ENCODE measurements at regions not wholly inside any gene's neighbourhood (a gene's known extent, or its start where the extent isn't known, plus 50 kb on each side); places are given as distances from the start of the nearest gene placed in this dataset.

DNA sequence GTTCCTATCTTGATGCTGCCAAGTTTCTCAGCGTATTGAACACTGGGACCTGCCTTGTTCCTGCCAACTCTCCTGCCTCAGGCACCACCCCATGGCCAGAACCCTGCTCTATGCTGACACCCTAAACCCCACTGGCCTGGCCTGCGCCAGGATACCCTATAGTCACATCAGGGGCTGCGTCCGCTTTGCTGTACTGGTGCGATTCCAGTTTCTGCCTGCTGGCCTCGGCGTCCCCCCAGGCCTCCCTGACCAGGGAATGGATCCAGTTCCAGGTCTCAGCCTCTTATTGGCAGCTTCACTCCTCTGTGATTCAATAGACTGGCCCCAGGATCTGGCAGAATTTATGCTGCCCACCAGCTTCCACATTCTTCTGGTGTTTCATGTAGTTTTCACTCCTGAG is 55.0 kb downstream of the GPR6 start:
- TF ChIP-seq, protein P1, sequence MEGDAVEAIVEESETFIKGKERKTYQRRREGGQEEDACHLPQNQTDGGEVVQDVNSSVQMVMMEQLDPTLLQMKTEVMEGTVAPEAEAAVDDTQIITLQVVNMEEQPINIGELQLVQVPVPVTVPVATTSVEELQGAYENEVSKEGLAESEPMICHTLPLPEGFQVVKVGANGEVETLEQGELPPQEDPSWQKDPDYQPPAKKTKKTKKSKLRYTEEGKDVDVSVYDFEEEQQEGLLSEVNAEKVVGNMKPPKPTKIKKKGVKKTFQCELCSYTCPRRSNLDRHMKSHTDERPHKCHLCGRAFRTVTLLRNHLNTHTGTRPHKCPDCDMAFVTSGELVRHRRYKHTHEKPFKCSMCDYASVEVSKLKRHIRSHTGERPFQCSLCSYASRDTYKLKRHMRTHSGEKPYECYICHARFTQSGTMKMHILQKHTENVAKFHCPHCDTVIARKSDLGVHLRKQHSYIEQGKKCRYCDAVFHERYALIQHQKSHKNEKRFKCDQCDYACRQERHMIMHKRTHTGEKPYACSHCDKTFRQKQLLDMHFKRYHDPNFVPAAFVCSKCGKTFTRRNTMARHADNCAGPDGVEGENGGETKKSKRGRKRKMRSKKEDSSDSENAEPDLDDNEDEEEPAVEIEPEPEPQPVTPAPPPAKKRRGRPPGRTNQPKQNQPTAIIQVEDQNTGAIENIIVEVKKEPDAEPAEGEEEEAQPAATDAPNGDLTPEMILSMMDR (IDR thresholded peaks at IDR 0.05; ENCODE audit: control extremely low read depth, extremely low read depth, low read depth, missing control alignments): no peak
- DNase-seq (ENCODE audit: extremely low spot score): no peak
- ChIA-PET POLR2A (no interaction called here), CTCF (no interaction called here)

DNA sequence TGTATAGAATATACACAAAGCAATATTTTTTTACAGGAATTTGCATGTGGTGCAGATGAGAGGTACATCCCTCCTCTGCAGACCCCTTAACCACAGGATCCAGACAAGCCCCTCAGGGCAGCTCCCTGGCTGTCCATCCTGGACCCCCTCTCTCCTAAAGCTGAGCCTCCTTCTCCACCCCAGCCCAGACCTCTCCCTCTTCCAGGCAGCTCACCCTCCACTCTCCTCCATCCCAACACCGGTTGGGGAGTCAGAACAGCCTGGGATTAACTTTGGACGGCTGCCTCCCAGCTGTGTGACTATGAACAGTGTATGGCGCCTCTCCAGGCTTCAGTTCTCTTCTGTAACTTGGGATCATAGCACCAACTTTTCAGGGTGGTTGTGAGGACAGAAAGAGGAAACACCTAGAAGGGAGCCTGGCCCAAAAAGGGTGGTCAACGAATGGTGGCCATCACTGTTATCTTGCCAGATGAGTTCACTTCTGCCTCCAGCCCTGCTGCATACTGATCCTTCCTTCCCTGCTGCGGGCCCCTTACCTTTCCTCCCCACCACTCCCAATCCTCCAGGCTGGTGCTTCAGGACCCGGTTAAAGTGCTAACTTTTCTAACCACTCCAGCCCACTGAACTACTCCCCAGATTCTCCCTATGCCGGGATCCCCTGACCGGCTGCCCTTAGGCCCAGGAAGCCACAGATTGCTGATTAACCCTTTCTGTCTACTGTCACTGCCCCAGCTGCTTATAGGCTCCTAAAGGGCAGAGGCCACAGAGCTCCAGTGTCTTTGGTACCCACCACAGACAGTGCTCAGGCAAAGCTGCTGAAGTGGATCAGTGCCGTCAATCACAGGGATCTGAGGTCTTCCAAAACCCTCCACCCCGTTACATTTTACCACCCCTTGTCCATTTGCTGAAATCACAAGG is 55.9 kb downstream of the GPR6 start:
- ChIA-PET POLR2A (no interaction called here), CTCF (interaction anchor here (12.3 kb wide), 1 partner anchor 333 kb away, joined by 298 read pairs; no protein-coding TSS in a partner anchor)
- no peak for DNase-seq (ENCODE audit: extremely low spot score)
- TF ChIP-seq, protein P1 (IDR thresholded peaks at IDR 0.05; ENCODE audit: control extremely low read depth, extremely low read depth, low read depth, missing control alignments): no peak

DNA sequence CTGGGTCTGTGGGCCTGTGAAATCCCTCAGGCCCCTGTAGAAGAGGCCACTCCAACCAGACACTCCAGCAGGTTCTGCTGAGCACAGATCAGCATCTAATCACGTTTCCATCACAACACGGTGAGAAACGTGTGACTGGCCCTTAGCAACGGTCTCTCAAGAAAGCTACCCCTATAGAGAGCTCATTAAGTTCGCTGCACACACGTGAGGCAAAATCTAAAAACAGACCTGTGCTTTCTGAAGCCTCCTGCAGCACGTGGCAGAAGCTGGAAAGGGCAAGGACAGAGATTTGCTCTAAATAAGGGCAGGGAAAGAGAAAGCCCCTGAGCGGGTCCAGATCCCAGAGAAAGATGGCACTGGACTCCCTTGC is 56.5 kb downstream of the GPR6 start:
- TF ChIP-seq, protein P1 (IDR thresholded peaks at IDR 0.05; ENCODE audit: control extremely low read depth, extremely low read depth, low read depth, missing control alignments): no peak
- no peak for DNase-seq (ENCODE audit: extremely low spot score)
- POLR2A ChIA-PET: no interaction called here
- CTCF ChIA-PET: interaction anchor here (12.3 kb wide), 1 partner anchor 334 kb away, joined by 298 read pairs; no protein-coding TSS in a partner anchor

DNA sequence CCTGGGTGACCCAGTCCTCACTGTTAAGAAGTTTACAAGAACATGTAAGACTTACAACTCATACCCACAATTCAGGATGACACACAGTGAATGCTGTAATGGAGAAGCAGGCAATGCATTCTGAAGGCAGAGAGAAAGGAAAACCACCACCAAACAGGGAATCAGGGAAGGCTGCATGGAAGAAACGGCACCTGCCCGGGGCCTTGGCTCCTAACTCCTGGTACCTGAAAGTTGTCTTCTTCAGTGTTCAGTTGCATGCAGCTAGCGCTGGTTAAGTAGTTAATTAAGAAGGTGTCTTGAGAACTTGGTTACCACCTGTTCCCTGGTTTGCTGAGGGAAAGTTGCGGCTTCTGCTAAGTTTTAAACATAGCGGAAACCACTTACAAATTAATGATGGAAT is 57.2 kb downstream of the GPR6 start:
- ChIA-PET POLR2A (no interaction called here), CTCF (interaction anchor here (12.3 kb wide), 1 partner anchor 334 kb away, joined by 298 read pairs; no protein-coding TSS in a partner anchor)
- no peak for DNase-seq (ENCODE audit: extremely low spot score)
- TF ChIP-seq, protein P1 (IDR thresholded peaks at IDR 0.05; ENCODE audit: control extremely low read depth, extremely low read depth, low read depth, missing control alignments): no peak

DNA sequence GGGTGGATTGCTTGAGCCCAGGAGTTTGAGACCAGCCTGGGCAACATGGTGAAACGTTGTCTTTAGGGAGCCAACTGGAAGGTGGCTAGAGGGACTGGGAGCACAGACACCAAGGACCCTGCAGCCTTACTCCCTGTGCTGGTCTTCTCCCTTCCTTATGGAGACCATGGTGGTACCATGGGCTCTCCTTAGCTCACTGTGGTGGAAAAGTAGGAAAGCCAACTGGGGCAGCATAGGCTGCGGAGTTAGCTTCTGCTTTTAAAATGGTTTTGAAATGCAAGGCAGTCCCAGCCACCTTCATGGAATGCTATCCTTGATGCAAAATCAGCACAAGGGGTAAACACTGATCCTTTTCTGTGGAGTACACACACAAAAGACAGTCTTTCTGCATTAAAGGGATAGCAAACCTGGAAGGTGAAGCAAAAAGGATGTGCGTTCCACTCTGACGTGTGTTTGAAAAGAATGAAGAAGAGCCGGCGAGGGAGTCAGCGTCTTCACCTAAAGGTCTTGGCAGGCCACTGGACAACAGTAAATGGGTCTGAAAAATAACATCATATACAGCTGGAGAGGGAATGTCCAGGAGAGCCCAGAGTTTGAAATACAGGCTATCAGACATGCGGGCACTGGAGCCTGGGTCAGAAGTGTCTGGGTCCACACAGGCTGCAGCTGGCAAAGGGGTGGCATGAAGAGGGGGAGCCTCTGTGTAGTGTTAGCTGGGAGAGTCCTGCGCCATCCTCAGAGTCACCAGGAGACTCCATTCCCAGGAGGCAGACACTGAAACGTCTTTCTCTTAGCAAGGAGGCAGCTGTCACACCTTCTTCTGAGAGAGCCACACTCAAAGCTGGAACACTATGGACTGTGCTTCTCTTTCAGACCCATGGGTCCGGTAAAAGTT is 58.5 kb downstream of the GPR6 start:
- ChIA-PET CTCF (interaction anchor here (1.4 to 12.3 kb wide), 6 partner anchors 17 to 510 kb away, joined by 3 to 298 read pairs (median 54); partner anchors contain the start of genes AK9 and FIG4), POLR2A (no interaction called here)
- TF ChIP-seq, protein P1 (IDR thresholded peaks at IDR 0.05; ENCODE audit: control extremely low read depth, extremely low read depth, low read depth, missing control alignments): no peak
- DNase-seq (ENCODE audit: extremely low spot score): no peak

DNA sequence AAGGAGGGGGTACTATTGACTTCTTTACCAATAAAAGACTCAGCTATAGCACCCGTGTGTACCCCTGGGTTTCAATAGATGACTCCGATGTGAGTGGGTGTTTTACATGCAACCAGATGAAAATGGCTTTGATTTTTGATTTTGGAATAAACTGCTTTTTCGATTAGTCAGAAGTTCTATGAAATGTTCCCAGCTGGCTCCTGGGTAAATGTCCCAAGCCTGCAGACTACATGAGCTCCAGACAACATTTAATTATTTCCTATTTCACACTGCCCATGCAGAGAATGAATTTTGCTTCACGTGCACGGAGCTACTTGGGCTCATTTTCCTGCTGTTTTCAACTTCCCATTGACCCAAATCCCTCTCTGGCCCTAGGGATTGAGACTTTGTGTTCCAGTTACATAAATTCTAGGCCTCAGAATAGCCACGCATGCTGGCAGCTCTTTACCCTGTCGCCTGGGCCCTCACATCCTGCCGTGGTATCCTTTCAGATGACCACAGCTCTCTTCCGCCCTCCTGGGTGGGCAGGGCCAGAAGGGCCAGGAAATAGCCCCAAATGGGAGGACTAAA is 59.7 kb downstream of the GPR6 start:
- ChIA-PET POLR2A (no interaction called here), CTCF (interaction anchor here (1.4 to 12.3 kb wide), 12 partner anchors 8 to 547 kb away, joined by 3 to 298 read pairs (median 21); partner anchors contain the start of genes AK9 and FIG4)
- TF ChIP-seq, protein P1 (IDR thresholded peaks at IDR 0.05; ENCODE audit: control extremely low read depth, extremely low read depth, low read depth, missing control alignments): no peak
- DNase-seq (ENCODE audit: extremely low spot score): no peak
